GM21526 (cell line): ENCODE measurements at regions not wholly inside any gene's neighbourhood (a gene's known extent, or its start where the extent isn't known, plus 50 kb on each side); places are given as distances from the start of the nearest gene placed in this dataset.

Source experiments
- ATAC-seq: cut with Tn5 transposase; IDR thresholded peaks from one replicate; pipeline ENCODE4 v1.9.1; 2021; ENCODE audit warnings: moderate library complexity; ENCODE audit not compliant: unreplicated experiment, low FRiP score

DNA sequence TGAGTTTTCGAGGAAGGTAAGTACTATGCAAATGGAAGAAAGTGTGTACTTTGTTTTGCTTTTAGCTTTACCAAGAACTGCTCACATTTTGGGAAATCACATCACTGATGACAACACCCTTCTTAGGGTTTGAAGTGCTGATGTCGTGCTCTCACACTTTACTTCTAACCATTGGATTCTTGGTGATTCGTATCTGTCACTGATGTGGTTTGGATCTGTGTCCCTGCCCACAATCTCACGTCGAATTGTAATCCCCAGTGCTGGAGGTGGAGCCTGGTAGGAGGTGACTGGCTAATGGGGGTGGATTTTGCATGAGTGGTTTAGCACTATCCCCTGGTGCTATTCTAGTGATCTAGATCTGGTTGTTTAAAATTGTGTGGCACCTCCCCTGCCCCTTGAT lies 75.4 kb upstream of the RGMA start:
- ATAC-seq: no peak

DNA sequence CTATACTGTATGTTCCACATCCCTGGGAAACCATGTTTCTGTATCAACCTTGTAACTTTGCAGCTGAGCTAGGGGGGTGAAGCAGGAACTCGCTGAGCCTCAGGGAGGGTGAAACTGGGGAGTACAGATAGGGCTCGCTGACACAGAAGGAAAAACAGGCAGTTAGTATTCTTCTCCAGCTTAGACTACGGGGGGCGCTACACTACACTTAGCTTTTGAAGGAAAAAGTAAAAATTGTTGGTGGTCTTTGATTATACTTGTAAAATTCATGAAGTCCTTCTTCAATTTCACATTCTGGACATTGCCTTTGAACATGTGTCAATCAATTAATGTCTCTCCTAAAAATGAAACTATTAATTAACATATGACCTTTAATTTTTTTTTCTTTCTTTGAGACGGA lies 73.5 kb upstream of the RGMA start:
- no peak for ATAC-seq

DNA sequence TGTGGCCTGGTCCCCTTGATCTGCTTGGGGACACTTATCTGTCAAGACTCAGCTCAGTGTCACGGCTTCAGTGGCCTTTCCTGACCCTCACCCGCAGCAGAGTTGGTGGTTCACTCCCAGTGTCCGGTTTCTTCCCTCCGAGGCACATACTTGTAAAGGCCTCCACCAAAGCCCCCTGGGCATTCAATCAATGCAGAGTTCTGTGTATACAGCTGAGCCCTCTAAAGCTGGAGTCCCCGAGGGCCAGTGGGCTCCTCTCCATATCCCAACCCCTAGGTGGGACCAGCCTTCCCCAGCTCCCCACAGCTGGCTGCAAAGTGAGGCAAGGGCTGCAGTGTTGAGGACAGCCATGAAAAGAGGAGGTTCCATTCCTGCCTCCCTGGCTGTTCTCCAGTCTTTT lies 70.9 kb upstream of the RGMA start:
- ATAC-seq: no peak

GRCh38 chr15:93158097-93158900 lies 69.3 kb upstream of the RGMA start:
- ATAC-seq: no peak

GRCh38 chr15:93154666-93155065 lies 65.7 kb upstream of the RGMA start:
- no peak for ATAC-seq

GRCh38 chr15:93152951-93153350 lies 63.9 kb upstream of the RGMA start:
- ATAC-seq: no peak

DNA sequence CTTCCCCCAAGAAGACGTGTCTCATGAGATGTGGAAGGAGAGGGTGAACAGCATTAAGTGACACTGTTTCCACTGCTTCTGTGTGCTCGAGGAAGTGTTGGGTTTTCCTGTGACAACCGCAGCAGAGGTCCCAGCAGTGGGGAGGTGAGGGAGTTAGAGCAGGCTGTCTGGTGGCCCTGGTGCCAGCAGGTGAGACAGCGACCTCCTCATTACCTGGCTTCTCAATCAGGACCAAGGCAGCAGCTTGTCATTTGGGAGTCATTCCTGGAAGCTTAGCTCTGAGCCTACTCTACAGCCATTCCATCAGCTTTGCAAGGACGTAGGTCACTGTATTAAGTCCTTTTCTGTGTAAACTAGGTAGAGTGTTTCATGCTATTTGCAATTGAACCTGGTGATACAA lies 63.3 kb upstream of the RGMA start:
- ATAC-seq: no peak

- no peak for ATAC-seq
These were observed 62.2 kb upstream of the RGMA start for GRCh38 chr15:93150910-93151881.

DNA sequence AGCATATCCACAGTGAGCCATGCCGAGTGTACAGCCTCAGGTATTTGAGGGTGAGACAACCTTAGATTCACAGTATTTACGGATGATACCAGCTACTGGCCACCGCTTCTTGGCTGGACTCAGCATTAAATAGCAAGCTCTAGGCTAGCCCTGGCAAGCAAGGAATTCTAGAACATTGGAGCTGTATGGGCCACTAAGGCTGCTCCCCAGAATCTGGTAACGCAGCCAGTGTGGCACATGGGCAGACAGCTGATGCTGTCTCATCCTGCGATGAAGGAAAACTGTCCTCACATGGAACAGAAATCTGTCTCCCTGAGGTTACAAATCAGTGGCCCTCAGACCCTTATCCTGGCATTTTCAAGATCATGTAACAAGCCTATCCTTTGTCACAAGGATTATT lies 57.6 kb upstream of the RGMA start:
- no peak for ATAC-seq

GRCh38 chr15:93146196-93146595 lies 57.2 kb upstream of the RGMA start:
- no peak for ATAC-seq

DNA sequence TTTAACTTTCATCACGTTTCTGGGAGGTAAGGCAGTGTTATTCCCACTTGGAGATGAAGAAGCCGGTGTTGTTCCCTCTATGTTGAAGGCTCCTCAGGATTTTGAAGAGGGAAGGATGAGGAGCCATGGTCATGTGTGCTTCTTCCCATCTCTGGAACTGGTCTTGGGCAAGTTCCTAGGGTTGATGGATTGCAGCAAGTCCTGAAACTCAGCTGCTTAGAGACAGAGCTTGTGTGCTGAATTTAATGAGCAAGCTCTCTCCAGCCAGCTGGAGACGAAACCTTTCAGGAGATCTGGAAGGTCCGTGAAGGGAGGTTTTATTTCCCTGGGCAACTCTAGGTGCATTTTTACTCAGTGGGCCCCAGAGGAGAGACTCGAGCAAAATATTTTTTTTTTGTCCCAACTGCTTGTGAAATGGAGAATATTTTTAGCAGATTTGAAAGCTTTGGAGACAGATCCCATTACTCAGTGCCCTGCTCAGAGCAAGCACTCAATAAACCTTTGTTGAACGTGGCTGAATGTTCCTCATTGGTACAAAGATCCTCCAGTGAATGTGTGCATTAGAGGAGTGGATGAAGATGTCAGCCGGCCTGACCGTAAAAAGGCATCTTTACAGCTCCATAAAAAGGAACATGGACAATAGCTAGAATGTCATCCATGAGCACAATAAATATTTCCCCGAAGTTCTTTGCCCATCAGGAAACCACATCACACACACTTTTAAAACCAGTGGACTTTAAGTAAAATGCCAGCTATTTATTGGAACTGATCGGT lies 55.6 kb upstream of the RGMA start:
- ATAC-seq: no peak

- no peak for ATAC-seq
These were observed 54.2 kb upstream of the RGMA start for GRCh38 chr15:93143186-93143585.

- peak; percentile 59 for ATAC-seq
These were observed 52.4 kb upstream of the RGMA start for GRCh38 chr15:93141371-93141794.

- no peak for ATAC-seq
These were observed 50.4 kb upstream of the RGMA start for GRCh38 chr15:93139436-93139835.

DNA sequence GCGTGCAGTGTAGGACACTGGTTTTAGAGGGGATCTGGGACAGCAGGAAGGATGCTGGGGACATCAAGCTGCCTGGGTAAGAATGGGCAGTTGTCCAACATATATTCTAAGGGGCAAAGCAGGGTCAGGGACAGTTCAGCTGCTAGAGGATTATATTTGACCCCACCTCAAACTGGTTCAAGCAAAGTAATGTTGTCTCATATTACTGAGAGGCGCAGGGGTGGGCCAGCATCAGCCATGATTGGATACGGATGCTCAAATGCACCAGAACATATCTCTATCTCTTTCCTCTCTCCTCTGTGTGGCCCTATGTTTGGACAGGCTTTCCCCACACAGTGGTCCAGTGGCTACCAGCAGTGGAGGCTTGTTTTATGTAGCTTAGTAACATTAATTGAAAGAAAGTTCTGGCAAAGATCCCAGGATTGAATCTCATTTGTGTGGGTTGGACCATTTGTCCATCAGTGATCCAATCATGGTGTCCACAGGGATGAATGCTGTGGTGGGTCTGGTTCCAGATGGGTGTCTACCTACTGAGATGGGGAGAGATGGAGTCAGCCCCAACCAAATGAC lies 49.8 kb upstream of the RGMA start:
- no peak for ATAC-seq
